ENCODE measurements at regions not wholly inside any gene's neighbourhood (a gene's known extent, or its start where the extent isn't known, plus 50 kb on each side); places are given as distances from the start of the nearest gene placed in this dataset.

DNA sequence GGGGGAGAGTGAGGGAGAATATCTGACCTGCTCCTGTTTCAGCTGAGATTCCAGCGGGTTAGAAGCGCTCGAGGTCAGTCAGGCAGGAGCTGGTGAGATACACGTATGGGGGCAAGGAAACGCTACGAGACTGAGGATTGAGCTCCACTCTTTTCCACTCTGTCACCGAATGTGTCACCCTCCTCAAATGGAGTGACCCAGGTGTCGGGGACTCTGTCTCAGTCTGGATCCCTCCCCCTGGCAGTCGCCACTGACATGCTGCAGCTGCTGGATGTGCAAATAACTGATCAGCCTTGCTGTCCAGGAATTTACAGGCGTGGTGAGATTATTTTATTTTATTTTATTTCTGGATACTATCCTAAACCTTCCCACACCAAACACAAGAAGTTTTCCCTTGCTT, 100.9 kb upstream of the DPP6 start:
- no peak for ATAC-seq
- no peak overlapping the region for H3K4me3 ChIP-seq (replicated peaks in 1 of 3; ENCODE audit: insufficient read depth in 1 of 3, low read depth in 2 of 3, low read length in 3 of 3)
- TF ChIP-seq ZNF12 (CRISPR knock-in tag; IDR thresholded peaks at IDR 0.05) (no peak), ZNF451 (CRISPR knock-in tag; IDR thresholded peaks at IDR 0.05) (no peak)
- no peak overlapping the region for H3K4me2 ChIP-seq (ENCODE audit: low read depth, low read length)
- H3K9me3 ChIP-seq (ENCODE audit: low read length), result no peaks in the 10 kb centered on the region
- no peaks in the 10 kb centered on the region for H3K4me1 ChIP-seq (ENCODE audit: insufficient read depth, low read length)
- no peak overlapping the region for H2AFZ ChIP-seq (ENCODE audit: low read length)
- no peak overlapping the region for H3K27ac ChIP-seq (ENCODE audit: extremely low read length, insufficient read depth, low read length)
- intact Hi-C loops (cut with micrococcal nuclease; ENCODE audit: unreplicated experiment), result no loop called here
- CTCF ChIA-PET (ENCODE audit: low intra/inter-chr PET ratio, low total read pairs), result no interaction called here
- no TSS peak for BruUV-seq (replicated peaks)
- no peaks in the 10 kb centered on the region for H3K79me2 ChIP-seq (ENCODE audit: insufficient read depth, low read length)
- WGBS (ENCODE audit: low lambda C conversion rate), result 17% methylated on average over 8 of the region's 10 CpGs
- no peaks in the 10 kb centered on the region for H3K36me3 ChIP-seq (replicated peaks in 1 of 2; ENCODE audit: control insufficient read depth in 1 of 2, insufficient read depth in 2 of 2, low read length in 2 of 2)
- DNase-seq (ENCODE audit: low spot score), result no peak
- H3K27me3 ChIP-seq (ENCODE audit: control insufficient read depth in 1 of 2, insufficient read depth in 2 of 2, low read length in 2 of 2), result peaks cover 1 to 11% of the 10 kb centered on the region in 2 experiments; a peak in 2 of 5 replicates
- no peaks in the 10 kb centered on the region for H4K20me1 ChIP-seq (ENCODE audit: insufficient read depth, low read length)
- POLR2A ChIA-PET, result no interaction called here
- no peak for FAIRE-seq
- H3K9ac ChIP-seq (ENCODE audit: insufficient read depth, low read depth, low read length), result no peak overlapping the region
- in situ Hi-C loops (cut with HindIII; ENCODE audit: extremely low pct_ligation_motif_present, low pct_unique_long_range_greater_than_20kb), result no loop called here

DNA sequence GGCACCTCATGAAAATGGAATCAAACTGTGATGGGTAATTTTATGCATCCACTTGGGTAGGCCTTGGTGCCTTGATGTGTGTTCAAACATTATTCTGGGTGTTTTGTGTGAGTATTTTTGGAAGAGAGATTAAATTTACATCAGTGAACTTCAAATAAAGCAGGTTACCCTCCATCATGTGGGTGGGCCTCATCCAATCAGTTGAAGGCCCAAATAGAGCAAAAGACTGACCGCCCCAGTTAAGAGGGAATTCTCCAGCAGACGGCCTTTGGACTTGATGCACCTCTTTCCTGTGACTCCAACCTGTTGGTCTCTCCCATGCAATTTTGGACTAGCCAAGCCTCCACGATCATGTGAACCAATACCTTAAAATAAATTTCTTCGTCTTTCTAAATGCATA, 97.7 kb upstream of the DPP6 start:
- H3K4me3 ChIP-seq (replicated peaks in 1 of 3; ENCODE audit: insufficient read depth in 1 of 3, low read depth in 2 of 3, low read length in 3 of 3), result no peak overlapping the region
- CTCF ChIA-PET (ENCODE audit: low intra/inter-chr PET ratio, low total read pairs), result no interaction called here
- H3K4me1 ChIP-seq (ENCODE audit: insufficient read depth, low read length), result no peaks in the 10 kb centered on the region
- H2AFZ ChIP-seq (ENCODE audit: low read length), result no peak overlapping the region
- H3K36me3 ChIP-seq (replicated peaks in 1 of 2; ENCODE audit: control insufficient read depth in 1 of 2, insufficient read depth in 2 of 2, low read length in 2 of 2), result no peaks in the 10 kb centered on the region
- POLR2A ChIA-PET, result no interaction called here
- H3K9ac ChIP-seq (ENCODE audit: insufficient read depth, low read depth, low read length), result no peak overlapping the region
- FAIRE-seq (no peak), ATAC-seq (no peak), DNase-seq (ENCODE audit: low spot score) (no peak)
- intact Hi-C loops (cut with micrococcal nuclease; ENCODE audit: unreplicated experiment), result no loop called here
- no peak overlapping the region for H3K4me2 ChIP-seq (ENCODE audit: low read depth, low read length)
- H3K9me3 ChIP-seq (ENCODE audit: low read length), result no peaks in the 10 kb centered on the region
- no peak overlapping the region for H3K27ac ChIP-seq (ENCODE audit: extremely low read length, insufficient read depth, low read length)
- 3% methylated on average over 4 of the region's 4 CpGs for WGBS (ENCODE audit: low lambda C conversion rate)
- H3K27me3 ChIP-seq (ENCODE audit: control insufficient read depth in 1 of 2, insufficient read depth in 2 of 2, low read length in 2 of 2), result peaks cover 1 to 14% of the 10 kb centered on the region in 2 experiments; a peak in 2 of 5 replicates
- no peaks in the 10 kb centered on the region for H4K20me1 ChIP-seq (ENCODE audit: insufficient read depth, low read length)
- no TSS peak for BruUV-seq (replicated peaks)
- H3K79me2 ChIP-seq (ENCODE audit: insufficient read depth, low read length), result no peaks in the 10 kb centered on the region
- in situ Hi-C loops (cut with HindIII; ENCODE audit: extremely low pct_ligation_motif_present, low pct_unique_long_range_greater_than_20kb), result no loop called here
- no peak for TF ChIP-seq ZKSCAN1 (IDR thresholded peaks at IDR 0.05; ENCODE audit: low read length)
- no peak for TF ChIP-seq ZNF577 (CRISPR knock-in tag; IDR thresholded peaks at IDR 0.05; ENCODE audit: borderline replicate concordance, low read depth)
- TF ChIP-seq, protein P1, sequence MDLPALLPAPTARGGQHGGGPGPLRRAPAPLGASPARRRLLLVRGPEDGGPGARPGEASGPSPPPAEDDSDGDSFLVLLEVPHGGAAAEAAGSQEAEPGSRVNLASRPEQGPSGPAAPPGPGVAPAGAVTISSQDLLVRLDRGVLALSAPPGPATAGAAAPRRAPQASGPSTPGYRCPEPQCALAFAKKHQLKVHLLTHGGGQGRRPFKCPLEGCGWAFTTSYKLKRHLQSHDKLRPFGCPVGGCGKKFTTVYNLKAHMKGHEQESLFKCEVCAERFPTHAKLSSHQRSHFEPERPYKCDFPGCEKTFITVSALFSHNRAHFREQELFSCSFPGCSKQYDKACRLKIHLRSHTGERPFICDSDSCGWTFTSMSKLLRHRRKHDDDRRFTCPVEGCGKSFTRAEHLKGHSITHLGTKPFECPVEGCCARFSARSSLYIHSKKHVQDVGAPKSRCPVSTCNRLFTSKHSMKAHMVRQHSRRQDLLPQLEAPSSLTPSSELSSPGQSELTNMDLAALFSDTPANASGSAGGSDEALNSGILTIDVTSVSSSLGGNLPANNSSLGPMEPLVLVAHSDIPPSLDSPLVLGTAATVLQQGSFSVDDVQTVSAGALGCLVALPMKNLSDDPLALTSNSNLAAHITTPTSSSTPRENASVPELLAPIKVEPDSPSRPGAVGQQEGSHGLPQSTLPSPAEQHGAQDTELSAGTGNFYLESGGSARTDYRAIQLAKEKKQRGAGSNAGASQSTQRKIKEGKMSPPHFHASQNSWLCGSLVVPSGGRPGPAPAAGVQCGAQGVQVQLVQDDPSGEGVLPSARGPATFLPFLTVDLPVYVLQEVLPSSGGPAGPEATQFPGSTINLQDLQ (CRISPR knock-in tag; IDR thresholded peaks at IDR 0.05), result no peak
- TF ChIP-seq NFE2L1 (CRISPR knock-in tag; IDR thresholded peaks at IDR 0.05; ENCODE audit: borderline replicate concordance), result no peak
- no peak for TF ChIP-seq ZBTB34 (CRISPR knock-in tag; IDR thresholded peaks at IDR 0.05)
- no peak for TF ChIP-seq ZBED4 (CRISPR knock-in tag; IDR thresholded peaks at IDR 0.05; ENCODE audit: borderline replicate concordance)
- no peak for TF ChIP-seq ZNF230 (CRISPR knock-in tag; IDR thresholded peaks at IDR 0.05)
- TF ChIP-seq FOXA1 (IDR thresholded peaks at IDR 0.05), result no peak
- no peak for TF ChIP-seq FOXA1 (CRISPR knock-in tag; IDR thresholded peaks at IDR 0.05)
- no peak for TF ChIP-seq ZNF30 (CRISPR knock-in tag; IDR thresholded peaks at IDR 0.05)
